GM18499 (cell line): ENCODE measurements at regions not wholly inside any gene's neighbourhood (a gene's known extent, or its start where the extent isn't known, plus 50 kb on each side); places are given as distances from the start of the nearest gene placed in this dataset.
"Not testable (repeated sequence)": the region's sequence is repeated elsewhere in the genome, so short reads cannot be mapped to it uniquely, and the experiment has no call there.

ENCODE experiments used
- ATAC-seq: cut with Tn5 transposase; IDR thresholded peaks from one replicate; pipeline ENCODE4 v1.9.1; 2021; ENCODE audit warnings: moderate number of reproducible peaks; ENCODE audit not compliant: insufficient read depth, unreplicated experiment

DNA sequence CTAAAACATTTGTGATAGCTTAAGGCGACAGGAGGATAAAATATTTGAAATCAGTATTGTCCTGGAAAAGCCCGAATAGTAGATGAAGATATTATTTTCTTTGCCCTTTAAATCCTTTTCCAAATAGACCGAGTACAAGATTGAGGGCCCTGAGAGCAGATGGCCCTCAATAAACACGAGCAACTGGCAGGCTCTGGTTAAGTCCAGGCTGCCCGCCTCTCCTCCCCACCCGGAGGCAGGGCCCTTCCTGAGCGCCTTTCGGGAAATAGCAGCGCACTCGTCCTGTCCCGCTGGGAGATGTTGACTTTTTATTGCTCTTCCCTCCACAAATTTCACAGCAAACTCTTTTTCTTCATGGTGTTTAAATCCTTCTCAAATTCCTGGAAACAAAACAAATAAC lies 50.8 kb upstream of the MAX start:
- no peak for ATAC-seq

DNA sequence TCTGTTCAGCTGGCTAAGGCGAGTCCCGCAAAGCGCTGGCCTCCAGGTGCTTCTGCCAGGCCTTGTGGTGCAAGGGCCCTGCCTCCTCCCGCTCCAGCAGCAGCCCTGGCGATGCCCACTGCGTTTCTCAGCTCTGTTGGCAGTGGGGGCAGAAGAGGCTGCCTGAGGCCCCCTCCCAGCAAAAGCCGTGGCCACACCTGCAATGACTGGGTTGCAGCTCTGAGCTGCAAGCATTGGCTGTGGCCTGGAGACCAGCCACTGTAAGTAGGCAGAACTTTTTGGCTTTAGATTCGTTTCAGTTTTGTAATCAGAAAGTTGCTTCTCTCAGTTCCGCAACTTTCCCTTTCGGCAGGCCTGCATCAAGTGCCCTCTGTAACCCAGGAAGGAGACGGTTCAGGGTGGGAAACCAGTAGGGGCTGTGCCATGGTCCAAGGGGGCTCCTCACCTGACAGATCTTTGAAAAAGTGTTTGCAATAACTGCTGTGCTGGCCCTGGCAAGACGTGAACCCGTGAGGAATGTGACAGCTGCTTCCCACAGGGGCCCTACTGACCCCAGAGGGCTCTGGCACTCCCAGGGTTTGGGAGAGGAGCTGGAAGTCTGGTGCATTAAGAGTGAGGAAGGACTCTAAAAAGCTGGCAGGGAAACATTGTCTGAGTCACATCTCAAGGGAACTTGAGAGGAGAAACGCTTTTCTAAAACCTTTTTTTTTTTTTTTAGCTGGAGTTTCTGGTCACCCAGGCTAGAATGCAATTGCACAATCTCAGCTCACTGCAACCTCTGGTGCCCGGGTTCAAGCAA lies 54.5 kb upstream of the MAX start:
- ATAC-seq, result peak; percentile 56

DNA sequence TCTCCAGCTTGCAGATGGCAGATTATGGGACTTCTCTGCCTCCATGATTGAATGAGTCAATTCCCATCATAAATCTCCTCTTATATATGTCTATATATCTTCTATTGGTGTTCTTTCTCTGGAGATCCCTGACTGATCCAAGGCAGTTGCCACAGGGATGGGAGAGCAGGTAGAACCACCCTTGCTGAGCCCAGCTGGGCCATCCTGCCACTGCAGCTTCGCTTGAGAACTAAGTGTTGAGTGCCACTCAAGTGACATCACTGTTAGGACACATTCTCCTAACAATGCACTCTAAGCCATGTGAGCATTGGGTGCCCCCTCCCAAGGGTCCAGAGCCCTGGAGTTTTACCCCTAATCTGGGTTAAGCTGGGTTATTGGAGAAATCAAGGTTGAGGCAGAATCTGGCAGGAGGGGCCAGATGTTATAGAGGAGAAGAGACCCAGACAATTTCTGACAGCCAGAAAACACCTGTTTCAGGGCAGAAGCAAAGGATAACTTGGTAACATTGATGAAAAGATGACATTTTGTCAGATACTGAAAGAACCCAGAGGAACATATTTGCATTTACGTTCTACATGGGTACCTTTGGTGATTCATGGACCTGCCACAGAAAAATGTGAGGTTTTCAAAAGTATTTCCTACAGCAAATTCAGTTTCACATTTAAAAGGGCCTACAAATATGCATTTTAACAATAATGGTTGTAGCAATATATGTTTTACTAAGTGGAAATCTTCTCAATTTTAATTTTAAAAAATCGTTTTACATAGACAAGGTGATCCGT lies 57.2 kb upstream of the MAX start:
- ATAC-seq, result peak; percentile 68

DNA sequence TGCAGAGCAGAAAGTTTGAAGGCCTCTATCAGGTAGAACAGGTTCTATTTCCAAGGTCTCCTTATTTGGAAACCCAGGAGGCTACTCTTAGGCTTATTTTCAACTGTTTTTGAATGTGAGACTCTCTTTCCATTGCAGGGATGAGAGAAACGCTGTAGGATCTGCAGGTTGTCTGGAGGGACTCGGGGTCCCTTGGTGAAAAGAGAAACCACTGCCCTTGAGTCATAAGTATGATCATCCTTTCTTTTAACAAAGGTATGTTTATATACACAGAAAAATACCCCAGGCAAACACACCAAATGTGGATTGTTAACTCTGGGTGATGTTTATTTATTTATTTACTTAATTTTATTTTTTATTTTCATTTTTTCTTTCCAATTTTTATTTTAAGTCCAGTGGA lies 57.8 kb upstream of the MAX start:
- ATAC-seq, result no peak

DNA sequence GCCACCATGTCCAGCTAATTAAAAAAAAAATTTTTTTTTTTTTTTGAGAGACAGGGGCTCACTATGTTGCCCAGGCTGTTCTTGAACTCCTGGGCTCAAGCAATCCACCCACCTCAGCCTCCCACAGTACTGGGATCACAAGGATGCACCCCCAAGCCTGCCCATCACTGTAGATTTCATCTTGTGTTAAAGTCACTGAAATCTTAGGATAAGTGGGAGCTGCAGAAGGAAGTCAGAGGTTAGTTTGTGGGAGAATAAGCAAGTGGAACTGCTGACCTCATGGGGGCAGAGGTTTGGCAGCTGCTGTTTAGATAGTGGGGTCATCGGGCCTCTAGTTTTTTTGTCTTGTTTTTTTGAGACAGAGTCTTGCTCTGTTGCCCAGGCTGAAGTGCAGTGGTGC lies 59.7 kb upstream of the MAX start:
- no peak for ATAC-seq

DNA sequence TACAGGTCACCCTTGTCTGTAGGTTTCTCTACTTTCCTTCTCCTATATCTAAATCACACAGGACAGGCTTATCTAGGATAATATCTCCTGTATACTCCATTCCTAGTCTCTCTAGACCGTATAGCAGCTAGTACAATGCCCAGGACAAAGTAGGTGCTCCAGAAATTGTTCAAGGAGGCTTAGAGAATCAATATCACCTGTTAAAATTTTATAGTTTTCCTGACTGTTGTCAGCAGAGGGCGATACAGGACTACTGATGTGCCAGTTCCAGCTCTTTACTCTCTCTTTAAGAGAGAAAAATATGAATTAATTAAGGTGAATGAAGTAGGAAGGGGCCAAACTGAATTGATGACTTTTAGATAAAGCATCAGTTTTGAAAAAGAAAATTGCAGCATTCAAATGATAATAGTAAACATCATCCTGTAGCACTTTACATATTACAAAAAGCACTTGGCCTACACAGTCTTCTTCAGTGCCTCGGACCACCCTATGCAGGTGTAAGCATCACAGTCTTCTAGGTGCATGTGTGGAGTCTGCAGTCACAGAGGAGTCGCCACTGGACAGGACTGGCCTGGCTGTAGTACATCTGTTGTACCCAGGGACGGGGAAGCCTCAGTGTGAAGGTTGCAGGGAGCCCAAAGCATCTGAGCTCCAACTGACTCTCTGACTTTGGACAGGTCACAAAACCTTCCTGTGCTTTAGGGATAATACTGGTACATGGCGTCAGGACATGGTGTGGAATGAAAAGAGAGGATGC lies 61.9 kb upstream of the MAX start:
- ATAC-seq, result no peak

DNA sequence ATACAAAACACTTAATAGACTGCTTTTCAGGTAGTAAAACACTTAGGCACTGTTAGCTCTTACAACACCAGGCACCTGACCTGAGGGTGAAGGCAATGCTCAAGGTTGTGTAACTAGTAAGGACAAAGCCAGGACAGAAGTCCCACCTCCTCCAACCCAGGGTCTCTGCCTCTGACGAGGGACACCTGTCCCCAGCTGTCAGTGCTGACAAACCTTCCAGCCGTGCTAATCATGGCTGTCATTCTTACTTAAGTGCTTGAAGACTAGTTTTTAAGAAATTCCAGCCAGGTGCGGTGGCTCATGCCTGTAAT lies 62.5 kb upstream of the MAX start:
- no peak for ATAC-seq

DNA sequence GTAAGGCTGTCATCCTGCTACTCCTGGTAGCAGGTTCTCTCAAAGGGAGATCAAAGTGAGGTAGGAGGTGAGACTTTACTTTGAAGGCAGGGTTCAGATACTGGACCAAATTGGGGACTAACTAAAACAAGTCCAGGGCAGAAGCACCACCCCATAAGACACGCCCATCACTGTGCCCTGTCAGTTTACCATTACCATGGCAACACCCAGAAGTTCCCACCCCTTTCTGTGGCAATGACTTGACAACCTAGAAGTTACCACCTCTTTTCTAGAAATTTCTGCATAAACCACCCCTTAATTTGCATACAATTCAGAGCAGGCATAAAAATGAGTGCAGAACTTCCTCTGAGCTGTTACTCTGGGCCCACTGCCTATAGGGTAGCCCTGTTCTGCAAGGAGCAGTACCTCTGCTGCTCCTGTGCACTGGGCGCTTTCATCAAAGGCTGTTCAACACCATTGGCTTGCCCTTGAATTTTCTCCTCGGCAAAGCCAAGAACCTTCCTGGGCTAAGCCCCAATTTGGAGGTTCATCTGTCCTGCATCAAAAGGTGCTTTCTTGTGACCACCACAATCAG lies 64.8 kb upstream of the MAX start:
- no peak for ATAC-seq

DNA sequence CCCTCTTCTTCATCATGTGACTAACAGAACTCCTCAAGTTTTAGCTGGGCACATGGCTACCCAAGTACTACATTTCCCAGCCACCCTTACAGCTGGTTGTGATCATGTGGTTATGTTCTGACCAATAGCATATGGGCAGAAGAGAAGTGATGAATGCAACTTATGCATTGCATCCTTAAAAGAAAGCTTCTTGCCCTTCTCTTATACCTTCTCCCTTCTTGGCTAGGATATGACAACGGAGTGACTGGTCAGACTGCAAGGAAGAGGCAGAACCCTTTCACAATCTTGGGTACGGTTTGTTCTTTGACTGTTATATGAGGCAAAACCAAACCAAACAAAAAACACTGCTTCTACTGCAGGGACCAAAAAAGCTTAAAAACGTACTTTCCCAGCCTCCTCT lies 66.5 kb upstream of the MAX start:
- ATAC-seq, result no peak

DNA sequence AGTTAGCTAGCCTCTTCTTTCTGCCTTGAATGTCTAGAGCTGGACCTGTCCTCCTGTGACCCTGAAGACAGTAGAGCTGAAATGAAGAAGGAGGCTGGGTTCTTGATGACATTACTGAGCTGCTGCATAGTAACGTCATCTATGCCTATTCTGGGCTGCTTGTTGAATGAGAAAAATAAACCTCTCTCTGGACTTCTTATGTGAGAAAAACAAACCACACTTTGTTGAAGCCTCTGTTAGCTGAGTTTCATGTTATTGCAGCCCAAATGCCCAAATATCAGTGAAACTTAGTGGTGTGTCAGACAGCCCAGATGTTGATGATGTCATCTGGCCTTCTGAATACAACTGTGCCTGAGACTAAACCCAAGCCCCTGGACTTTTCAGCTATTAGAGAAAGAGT lies 67.0 kb upstream of the MAX start:
- peak; percentile 73 for ATAC-seq

DNA sequence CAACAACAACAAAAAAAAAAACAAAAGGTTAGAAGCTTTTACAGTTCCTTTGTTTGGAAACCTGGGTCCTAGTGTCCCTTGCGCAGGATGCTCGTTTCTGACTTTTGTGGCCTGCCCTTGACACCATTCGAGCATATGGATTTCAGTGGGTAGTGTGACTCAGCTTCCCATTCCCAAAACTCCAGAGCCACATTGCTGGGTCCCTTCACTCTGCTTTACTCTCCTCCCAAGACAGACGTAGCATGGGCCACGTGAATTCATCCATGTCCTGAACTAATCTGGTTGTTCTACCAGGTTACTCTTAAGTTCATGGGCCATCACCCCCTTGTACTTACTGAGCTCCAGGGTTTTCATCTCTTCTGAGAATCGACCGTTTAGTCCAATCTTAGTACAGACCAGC lies 68.0 kb upstream of the MAX start:
- no peak for ATAC-seq

DNA sequence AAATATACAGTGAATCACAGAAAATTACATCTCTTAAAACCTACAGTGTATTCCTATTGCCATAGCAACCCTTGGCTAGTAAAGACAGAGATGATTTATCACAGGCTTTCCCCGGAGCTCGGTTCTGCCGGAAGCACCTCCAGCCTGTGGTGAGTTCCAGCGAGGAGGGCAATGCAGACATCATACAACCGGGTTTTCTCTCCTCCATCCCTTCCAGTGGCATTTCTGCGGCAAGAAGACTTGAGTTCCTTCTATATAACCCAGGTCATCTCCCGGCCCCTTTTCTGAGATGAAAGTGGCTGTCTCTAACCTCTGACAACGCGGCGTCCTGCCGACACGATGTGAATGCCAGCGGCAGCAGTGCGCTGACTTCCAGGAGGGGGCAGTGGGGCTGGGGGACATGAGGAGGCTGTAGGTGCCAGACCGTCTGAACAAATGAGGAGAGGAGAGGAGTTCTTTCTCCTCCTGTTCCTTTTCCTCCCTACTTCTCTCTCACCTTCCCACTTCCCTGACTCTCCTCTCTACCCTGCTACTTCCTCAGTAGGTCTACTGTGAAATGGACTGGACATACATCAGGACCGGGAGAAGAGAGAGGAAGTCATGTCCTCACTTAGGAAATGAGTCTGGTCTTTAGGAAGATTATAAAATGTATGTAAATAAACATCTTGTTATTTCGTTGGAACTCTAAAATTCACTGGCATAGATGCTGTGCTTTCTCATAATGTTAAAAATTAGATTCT lies 68.6 kb upstream of the MAX start:
- no peak for ATAC-seq

DNA sequence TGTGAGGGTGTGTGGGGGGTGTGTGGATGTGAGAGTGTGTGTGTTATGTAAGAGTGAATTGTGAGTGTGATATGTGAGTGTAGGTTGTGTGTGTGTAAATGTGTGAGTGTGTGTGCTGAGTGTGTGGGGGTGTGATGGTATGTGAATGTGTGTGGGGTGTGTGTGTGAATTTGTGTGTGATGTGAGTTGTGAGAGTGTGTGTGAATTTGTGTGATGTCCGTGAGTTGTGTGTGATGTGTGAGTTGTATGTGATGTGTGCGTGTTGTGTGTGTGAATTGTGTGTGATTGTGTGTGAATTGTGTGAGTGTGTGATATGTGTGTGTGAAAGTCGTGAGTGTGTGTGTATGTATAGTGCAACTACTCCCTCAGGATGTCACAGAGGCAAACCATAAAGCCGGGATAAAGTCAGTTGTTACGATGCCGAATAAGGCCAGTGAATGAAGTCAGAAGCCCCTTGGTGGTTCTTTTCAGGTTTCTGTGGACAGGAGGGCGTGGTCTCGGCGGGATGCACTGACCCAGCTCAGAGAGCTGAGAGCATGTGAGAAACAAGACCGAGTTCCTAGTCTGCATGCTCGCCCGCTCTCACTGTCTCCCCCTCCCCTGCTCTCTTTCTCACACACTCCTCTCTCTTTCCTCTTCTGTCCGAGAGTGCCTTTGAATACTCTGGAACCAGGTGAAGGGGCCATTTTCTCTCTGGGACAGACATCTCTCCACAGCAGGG lies 71.8 kb upstream of the MAX start:
- ATAC-seq, result no peak

DNA sequence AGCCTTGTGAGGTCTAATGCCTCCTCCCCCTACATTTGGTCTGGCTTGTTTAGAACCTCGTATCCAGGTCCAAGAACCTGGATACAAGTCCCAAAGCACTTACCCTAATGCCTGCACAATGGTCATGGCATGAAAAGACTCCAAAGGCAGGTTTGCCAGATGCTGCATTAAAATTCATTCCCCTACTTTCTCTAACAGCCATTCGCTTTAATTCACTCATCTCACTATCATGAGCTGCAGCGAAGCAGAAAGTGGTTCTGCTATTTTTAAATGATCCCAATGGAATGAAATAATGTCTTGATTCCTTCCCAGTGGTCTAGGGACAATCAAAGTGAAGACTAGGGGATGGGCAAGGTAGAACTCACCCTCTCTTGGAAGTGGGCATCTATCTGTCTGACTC lies 72.5 kb upstream of the MAX start:
- ATAC-seq, result no peak

DNA sequence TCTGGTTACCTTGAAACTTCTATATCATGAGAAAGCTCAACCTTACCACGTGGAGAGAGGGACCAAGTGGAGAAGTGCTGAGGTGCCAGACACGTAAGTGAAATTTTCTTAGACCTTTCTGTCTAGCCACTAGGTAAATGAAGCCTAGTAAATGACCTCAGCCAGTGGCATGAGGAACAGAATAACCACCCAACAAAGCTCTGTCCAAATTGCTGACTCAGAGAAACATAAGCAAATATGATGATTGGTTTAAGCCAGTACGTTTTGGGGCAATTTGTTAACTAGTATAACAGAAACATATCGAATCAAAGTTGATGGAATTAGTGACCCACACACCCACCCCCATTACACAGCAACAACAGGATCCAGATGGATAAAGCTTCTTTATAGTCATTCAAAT lies 75.2 kb upstream of the MAX start:
- no peak for ATAC-seq

DNA sequence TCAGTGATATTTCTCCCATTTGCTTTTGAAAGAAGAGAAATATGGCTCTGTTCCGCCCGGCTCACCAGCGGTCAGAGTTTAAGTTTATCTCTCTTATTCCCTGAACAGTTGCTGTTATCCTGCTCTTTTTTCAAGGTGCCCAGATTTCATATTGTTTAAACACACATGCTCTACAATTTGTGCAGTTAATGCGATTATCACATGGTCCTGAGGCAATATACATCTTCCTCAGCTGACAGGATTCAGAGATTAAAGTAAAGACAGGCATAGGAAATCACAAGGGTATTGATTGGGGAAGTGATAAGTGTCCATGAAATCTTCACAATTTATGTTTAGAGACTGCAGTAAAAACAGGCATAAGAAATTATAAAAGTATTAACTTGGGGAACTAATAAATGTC lies 76.9 kb upstream of the MAX start:
- ATAC-seq, result not testable (repeated sequence)

DNA sequence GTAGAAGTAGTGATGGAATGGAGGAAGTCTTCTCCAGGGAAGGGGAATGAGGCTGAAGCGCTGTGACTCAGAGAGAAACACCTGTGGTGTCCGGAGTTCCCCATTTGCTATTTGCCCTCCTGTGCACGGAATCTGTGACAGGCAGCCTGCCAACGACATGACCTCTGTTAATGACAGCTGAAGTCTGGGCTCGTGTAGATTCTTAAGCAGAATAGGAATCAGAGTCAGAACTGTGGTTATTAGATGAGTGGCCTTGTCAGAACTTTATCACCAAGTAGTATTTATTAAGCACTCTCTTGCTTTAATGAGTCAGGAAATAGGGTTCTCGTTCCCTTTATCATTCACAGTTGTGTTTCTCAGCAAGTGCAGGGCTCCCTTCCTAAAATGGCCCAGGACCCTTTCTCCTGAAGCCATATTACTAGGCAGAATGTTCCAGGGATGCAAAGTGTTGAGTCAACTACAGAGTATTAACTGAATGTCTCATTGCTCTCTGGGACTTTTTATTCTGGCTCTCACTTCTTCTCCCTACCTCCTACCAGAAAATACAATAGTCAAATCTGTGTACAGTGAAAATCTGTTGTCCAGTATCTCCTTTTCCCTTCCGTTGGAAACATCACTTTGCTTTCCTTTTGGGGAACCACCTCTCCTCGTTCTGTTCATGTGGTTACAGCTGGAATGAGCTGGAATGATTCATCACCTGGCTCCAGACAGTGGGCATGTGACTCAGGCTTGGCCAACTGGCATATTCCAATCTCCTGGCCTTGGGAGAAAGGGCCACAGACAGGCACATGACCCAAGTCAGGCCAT lies 77.8 kb upstream of the MAX start:
- ATAC-seq, result peak; percentile 85

DNA sequence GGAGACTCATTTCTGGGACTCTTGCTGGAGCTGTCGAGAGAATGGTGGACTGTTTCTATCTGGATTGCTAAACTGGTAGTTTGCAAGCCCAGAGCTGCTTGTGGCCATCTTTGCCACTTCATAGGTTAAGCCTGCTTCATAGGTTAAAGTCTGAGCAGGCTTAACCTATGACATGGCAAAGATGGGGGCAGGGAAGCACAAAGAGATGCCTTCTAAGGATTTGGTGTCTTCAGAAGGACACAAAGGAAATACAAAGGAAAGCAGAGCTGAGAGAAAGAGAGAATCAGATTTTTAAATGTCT lies 78.4 kb upstream of the MAX start:
- no peak for ATAC-seq
